A673 (cell line): ENCODE measurements at regions not wholly inside any gene's neighbourhood (a gene's known extent, or its start where the extent isn't known, plus 50 kb on each side); places are given as distances from the start of the nearest gene placed in this dataset.

Experiments
- BruUV-seq: library from RNA; stranded (reverse); fragments of 400-500 nt; replicated peaks from 2 replicates; lab custom pipeline; 2021; lab: Mats Ljungman, UMichigan
- CTCF ChIA-PET: fragments of 300-600 bp; sonication (Branson Sonifier 250); formaldehyde crosslinking; loops from one replicate; lab custom pipeline; 2022; ENCODE audit warnings: antibody characterized with exemption; lab: Charles Lee
- POLR2A ChIA-PET: fragments of 300-600 bp; sonication (Branson Sonifier 250); formaldehyde crosslinking; loops from one replicate; lab custom pipeline; 2022; ENCODE audit warnings: antibody characterized with exemption; ENCODE audit not compliant: low non-redundant PET; lab: Charles Lee
- DNase-seq: peaks from one replicate; pipeline ENCODE4 v3.0.0-alpha.2; 2015; ENCODE audit warnings: low spot score
- H3K27ac ChIP-seq: fragments of 200-600 bp; sonication (generic); 2 replicates; pipeline ENCODE4 v1.5.1; 2016; ENCODE audit warnings: mixed run types, low read depth, mild to moderate bottlenecking, mixed read lengths, antibody characterized with exemption, low read length; ENCODE audit not compliant: poor library complexity, severe bottlenecking
- H3K27me3 ChIP-seq: fragments of 200-600 bp; sonication (generic); replicated peaks from 2 replicates; pipeline ENCODE4 v1.6.1; 2017; ENCODE audit warnings: mixed run types, low read depth, mild to moderate bottlenecking, mixed read lengths, antibody characterized with exemption, low read length; ENCODE audit not compliant: insufficient read depth, poor library complexity
- H3K36me3 ChIP-seq: fragments of 200-600 bp; sonication (generic); 2 replicates; pipeline ENCODE4 v1.6.1; 2016; ENCODE audit warnings: mixed run types, mild to moderate bottlenecking, mixed read lengths, antibody characterized with exemption, low read length; ENCODE audit not compliant: insufficient read depth, poor library complexity, severe bottlenecking
- H3K4me1 ChIP-seq: fragments of 200-600 bp; sonication (generic); 2 replicates; pipeline ENCODE4 v1.6.1; 2017; ENCODE audit warnings: mixed run types, mild to moderate bottlenecking, mixed read lengths, antibody characterized with exemption, low read length; ENCODE audit not compliant: insufficient read depth, poor library complexity, severe bottlenecking
- H3K4me3 ChIP-seq: fragments of 200-600 bp; sonication (generic); 2 replicates; pipeline ENCODE4 v1.5.1; 2016; ENCODE audit warnings: low read depth, mixed run types, mild to moderate bottlenecking, mixed read lengths, low read length; ENCODE audit not compliant: poor library complexity, severe bottlenecking
- H3K9me3 ChIP-seq: fragments of 200-600 bp; sonication (generic); 2 replicates; pipeline ENCODE4 v1.6.1; 2016; ENCODE audit warnings: mixed run types, low read depth, mild to moderate bottlenecking, mixed read lengths, antibody characterized with exemption, low read length; ENCODE audit not compliant: poor library complexity, severe bottlenecking
- CTCF ChIP-seq: fragments of 300-800, 200-600 bp; sonication (generic); conservative IDR thresholded peaks from 2 replicates; pipeline ENCODE4 v1.5.1; 2017; ENCODE audit warnings: low read depth, mild to moderate bottlenecking, antibody characterized with exemption, low read length, moderate library complexity, mixed read lengths
- EZH2 ChIP-seq: fragments of 200-600 bp; sonication (generic); IDR thresholded peaks from 2 replicates; pipeline ENCODE4 v1.6.1; 2017; ENCODE audit warnings: borderline replicate concordance, low read depth, mild to moderate bottlenecking, mixed read lengths, antibody characterized with exemption, low read length; ENCODE audit not compliant: poor library complexity, severe bottlenecking
- intact Hi-C: fragments of 100-400 bp; cut with micrococcal nuclease; formaldehyde crosslinking; loops from one replicate; pipeline ENCODE4 v1.10.0; 2022; ENCODE audit not compliant: unreplicated experiment

DNA sequence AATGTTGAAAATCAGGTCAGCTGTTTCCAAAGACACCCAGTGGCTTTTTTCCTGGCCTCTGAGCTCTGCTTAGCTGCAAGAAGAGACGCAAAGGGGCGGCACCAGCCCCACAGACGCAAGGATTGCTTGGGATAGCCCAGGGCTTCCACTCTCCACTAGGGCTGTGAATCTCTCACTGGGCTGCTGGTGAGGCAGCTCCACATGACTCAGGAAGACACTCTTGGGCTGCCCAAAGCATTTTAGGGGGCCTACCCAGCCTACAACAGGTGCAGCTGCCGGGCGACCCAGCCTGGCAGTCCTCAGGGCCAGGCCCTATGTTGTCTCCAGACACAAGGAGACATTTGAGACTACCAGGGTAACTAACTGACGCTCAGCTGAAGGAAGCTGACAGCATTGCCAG lies 59.8 kb downstream of the FAM50B start:
- peaks cover 26% of the 10 kb centered on the region for H3K4me1 ChIP-seq

DNA sequence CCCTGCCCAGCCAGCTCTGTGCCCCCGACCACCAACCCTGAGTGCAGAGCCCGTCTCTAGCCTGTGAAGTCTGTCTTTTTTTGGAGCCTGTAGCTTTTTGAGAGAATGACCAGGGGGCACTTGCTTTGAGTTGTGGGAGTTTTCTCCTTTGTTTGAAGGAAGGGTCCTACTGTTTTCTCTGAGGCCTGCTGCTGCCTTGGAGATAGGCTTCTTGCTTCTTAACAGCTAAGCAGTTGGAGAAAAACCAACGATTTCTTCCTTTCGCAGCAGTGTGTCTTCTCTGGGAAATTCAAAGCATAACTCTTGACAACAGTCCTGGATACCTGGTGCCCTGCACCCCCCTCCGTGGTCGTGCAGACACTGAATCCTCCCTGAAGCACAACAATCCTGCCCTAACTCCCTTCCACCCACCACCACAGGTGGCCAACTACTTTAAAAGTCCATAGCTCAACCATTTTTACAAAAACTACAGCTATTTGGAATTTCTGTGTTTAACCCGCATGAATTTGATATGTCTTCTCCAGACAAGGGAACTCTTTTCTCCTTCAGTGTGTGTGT lies 61.0 kb downstream of the FAM50B start:
- intact Hi-C loops, result no loop called here
- Histone ChIP-seq H3K36me3 (no peaks in the 10 kb centered on the region), H3K9me3 (no peaks in the 10 kb centered on the region), H3K27ac (no peak overlapping the region), H3K27me3 (no peaks in the 10 kb centered on the region), H3K4me1 (peaks cover 26% of the 10 kb centered on the region), H3K4me3 (no peak overlapping the region)
- no peak for DNase-seq
- CTCF ChIA-PET, result no interaction called here
- TF ChIP-seq EZH2, result no peak
- TF ChIP-seq CTCF, result no peak
- no TSS peak for BruUV-seq
- POLR2A ChIA-PET, result no interaction called here

More for the DNA sequence above, 59.8 kb downstream of the FAM50B start:
- ChIA-PET POLR2A (no interaction called here), CTCF (interaction anchor here (0.9 kb wide), 1 partner anchor 60 kb away, joined by 3 read pairs; the partner anchor contains the start of gene FAM50B)
- DNase-seq, result no peak
- Histone ChIP-seq H3K36me3 (no peaks in the 10 kb centered on the region), H3K4me3 (no peak overlapping the region), H3K27ac (no peak overlapping the region), H3K9me3 (no peaks in the 10 kb centered on the region), H3K27me3 (no peaks in the 10 kb centered on the region)
- no peak for TF ChIP-seq EZH2
- TF ChIP-seq CTCF, result no peak
- intact Hi-C loops, result no loop called here
- BruUV-seq, result no TSS peak

DNA sequence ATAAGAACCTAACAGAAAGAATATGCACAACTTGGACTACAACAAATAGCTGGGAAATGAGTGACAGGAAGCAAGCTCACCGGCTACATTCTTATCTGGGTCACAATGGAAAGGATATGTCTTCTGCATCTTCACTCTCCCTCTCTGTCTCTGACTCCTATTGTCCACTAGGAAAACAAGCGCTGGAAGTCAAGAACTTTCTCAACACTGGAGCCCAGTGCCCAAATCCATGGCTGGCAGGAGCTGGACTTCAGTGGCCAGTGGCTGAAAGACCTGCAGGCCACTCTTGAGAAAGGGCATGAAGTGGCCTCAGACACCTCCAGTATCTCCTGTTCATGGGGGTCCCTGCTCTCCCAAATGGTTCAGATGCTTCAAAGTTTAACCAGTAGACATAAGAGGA lies 62.0 kb downstream of the FAM50B start:
- POLR2A ChIA-PET, result interaction anchor here (0.5 to 0.6 kb wide), 2 partner anchors 187 to 633 kb away, joined by 3 read pairs; no protein-coding TSS in a partner anchor
- H3K4me1 ChIP-seq, result peaks cover 26% of the 10 kb centered on the region
- no peak overlapping the region for H3K27ac ChIP-seq
- BruUV-seq, result no TSS peak
- intact Hi-C loops, result no loop called here
- CTCF ChIA-PET, result no interaction called here
- TF ChIP-seq EZH2 (no peak), CTCF (no peak)
- no peak for DNase-seq
- H3K36me3 ChIP-seq, result no peaks in the 10 kb centered on the region
- no peak overlapping the region for H3K4me3 ChIP-seq
- no peaks in the 10 kb centered on the region for H3K27me3 ChIP-seq
- no peaks in the 10 kb centered on the region for H3K9me3 ChIP-seq
